Small intestine (tissue), 7 donors: ENCODE measurements at regions not wholly inside any gene's neighbourhood (a gene's known extent, or its start where the extent isn't known, plus 50 kb on each side); places are given as distances from the start of the nearest gene placed in this dataset.

Experiments
- DNase-seq, 2 donors: peaks; one replicate each; pipeline versions ENCODE4 v3.0.0 to v3.0.0-alpha.2; 2013
- FAIRE-seq: peaks from 2 replicates; lab custom pipeline; 2012; peaks lifted over from hg19 to GRCh38; lab: Jason Lieb, UNC
- H3K27ac ChIP-seq, 3 donors: one replicate each; pipeline ENCODE4 v1.5.1; 2013; ENCODE audit warnings: low read length in 2 of 3, mild to moderate bottlenecking in 2 of 3, control low read depth in 1 of 3, inconsistent platforms in 1 of 3, low read depth in 1 of 3, moderate library complexity in 1 of 3
- H3K27me3 ChIP-seq, 3 donors: one replicate each; pipeline ENCODE4 v1.6.1; 2013; ENCODE audit warnings: low read length in 3 of 3, inconsistent platforms in 1 of 3; ENCODE audit not compliant: control insufficient read depth in 3 of 3, insufficient read depth in 3 of 3
- H3K36me3 ChIP-seq, 3 donors: one replicate each; pipeline ENCODE4 v1.6.1; 2013; ENCODE audit warnings: low read length in 3 of 3, inconsistent platforms in 1 of 3, low read depth in 1 of 3, mild to moderate bottlenecking in 1 of 3, moderate library complexity in 1 of 3; ENCODE audit not compliant: control insufficient read depth in 3 of 3, insufficient read depth in 2 of 3
- H3K4me1 ChIP-seq, 3 donors: one replicate each; pipeline ENCODE4 v1.6.1; 2013; ENCODE audit warnings: low read length in 2 of 3, inconsistent platforms in 1 of 3, low read depth in 1 of 3, mild to moderate bottlenecking in 1 of 3, moderate library complexity in 1 of 3; ENCODE audit not compliant: control insufficient read depth in 3 of 3, insufficient read depth in 2 of 3
- H3K4me3 ChIP-seq, 3 donors: one replicate each; pipeline ENCODE4 v1.5.1; 2013; ENCODE audit warnings: low read length in 3 of 3, control low read depth in 1 of 3, inconsistent platforms in 1 of 3, low read depth in 1 of 3, mild to moderate bottlenecking in 1 of 3, moderate library complexity in 1 of 3
- H3K9me3 ChIP-seq, 2 donors: one replicate each; pipeline ENCODE4 v1.6.1; 2013; ENCODE audit warnings: low read depth in 1 of 2, low read length in 1 of 2; ENCODE audit not compliant: control insufficient read depth in 2 of 2, insufficient read depth in 1 of 2
- WGBS, 3 donors: extraction: QIAGEN DNeasy Blood & Tissue Kit; methylation state at CpG; one replicate each; pipeline ENCODE4 v1.1.7; 2013; 5-methylcytosine and 5-hydroxymethylcytosine counted together
- donor health status: healthy with polysubstance abuse.
- donor health status: control.
- donor health status: control.
- donor health status: Bipolar disorder and iron deficiency.
- donor health status: healthy.

- WGBS, 3 donors = 85 to 95% (median 92%) methylated on average over 5 of the region's 5 CpGs
- no peak for DNase-seq
- no peak for FAIRE-seq
These were observed 144.7 kb downstream of the MYCN start for GRCh38 chr2:16085073-16085472.

GRCh38 chr2:16084274-16084673 is 143.9 kb downstream of the MYCN start:
- peak in 1 of 2 donors; percentile 20 for DNase-seq
- FAIRE-seq = no peak
- Histone ChIP-seq H3K4me1 (no peaks in the 10 kb centered on the region), H3K27me3 (no peaks in the 10 kb centered on the region), H3K4me3 (no peak overlapping the region), H3K36me3 (no peaks in the 10 kb centered on the region), H3K27ac (no peak overlapping the region), H3K9me3 (no peaks in the 10 kb centered on the region)
- 67 to 70% (median 69%) methylated on average over 8 of the region's 8 CpGs for WGBS, 3 donors

More at GRCh38 chr2:16085073-16085472, 144.7 kb downstream of the MYCN start:
- H3K27ac ChIP-seq = no peak overlapping the region
- H3K4me1 ChIP-seq = no peaks in the 10 kb centered on the region
- H3K36me3 ChIP-seq = no peaks in the 10 kb centered on the region
- no peak overlapping the region for H3K4me3 ChIP-seq
- H3K9me3 ChIP-seq = no peaks in the 10 kb centered on the region
- H3K27me3 ChIP-seq = no peaks in the 10 kb centered on the region

DNA sequence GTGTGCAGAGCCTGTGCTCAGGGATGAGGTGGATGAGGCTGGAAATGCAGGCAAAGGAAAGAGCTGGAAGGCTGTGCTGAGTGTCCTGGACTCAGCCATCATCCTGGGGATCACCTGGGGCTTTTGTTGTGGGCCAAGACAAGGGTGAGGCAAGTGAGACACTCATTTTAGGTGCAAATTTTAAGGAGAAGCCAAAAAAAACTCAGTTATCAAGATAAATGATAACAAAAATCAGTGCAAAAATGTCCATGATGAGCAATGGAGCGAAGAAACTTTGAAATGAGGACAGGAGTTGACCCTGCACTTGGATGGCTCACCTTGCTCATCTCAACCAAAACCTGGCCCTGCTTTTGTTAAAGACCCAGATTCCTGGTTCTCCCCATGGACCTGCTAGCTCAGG is 141.9 kb downstream of the MYCN start:
- H3K4me3 ChIP-seq = no peak overlapping the region
- no peaks in the 10 kb centered on the region for H3K27me3 ChIP-seq
- DNase-seq (no peak), FAIRE-seq (no peak)
- H3K4me1 ChIP-seq = no peaks in the 10 kb centered on the region
- H3K9me3 ChIP-seq = no peaks in the 10 kb centered on the region
- no peaks in the 10 kb centered on the region for H3K36me3 ChIP-seq
- H3K27ac ChIP-seq = no peak overlapping the region
- WGBS, 3 donors = 85 to 100% (median 94%) methylated on average over 1 of the region's 1 CpG

- no peak for DNase-seq
- Histone ChIP-seq H3K36me3 (no peaks in the 10 kb centered on the region), H3K4me1 (no peaks in the 10 kb centered on the region), H3K4me3 (no peak overlapping the region), H3K27me3 (no peaks in the 10 kb centered on the region), H3K9me3 (no peaks in the 10 kb centered on the region), H3K27ac (no peak overlapping the region)
- 77 to 80% (median 80%) methylated on average over 7 of the region's 7 CpGs for WGBS, 3 donors
- FAIRE-seq = no peak
These were observed 141.2 kb downstream of the MYCN start for GRCh38 chr2:16081316-16082200.

GRCh38 chr2:16080516-16080915 is 140.2 kb downstream of the MYCN start:
- WGBS, 3 donors = 89 to 100% (median 97%) methylated on average over 1 of the region's 1 CpG
- H3K27ac ChIP-seq = no peak overlapping the region
- no peak for FAIRE-seq

DNA sequence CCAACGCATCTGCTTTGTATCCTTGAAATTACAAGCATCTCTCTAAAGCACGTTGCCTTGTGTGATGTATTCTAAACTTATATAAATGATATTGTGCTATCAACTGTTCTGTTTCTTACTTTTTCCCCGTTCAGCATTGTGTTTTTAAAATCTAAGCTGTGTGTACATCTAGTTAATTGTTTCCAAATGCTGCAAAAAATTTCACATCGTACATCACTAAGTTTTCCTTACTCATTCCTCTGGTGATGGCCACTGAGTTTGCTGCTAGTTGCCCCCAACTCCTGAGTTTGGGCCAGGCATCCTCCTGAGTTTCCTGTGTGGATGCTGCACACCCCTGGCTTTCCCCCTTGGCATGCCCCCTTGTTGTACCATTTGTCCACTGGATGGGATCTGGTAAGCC is 139.7 kb downstream of the MYCN start:
- DNase-seq (no peak), FAIRE-seq (no peak)
- Histone ChIP-seq H3K27ac (no peak overlapping the region), H3K27me3 (no peaks in the 10 kb centered on the region), H3K36me3 (no peaks in the 10 kb centered on the region), H3K9me3 (no peaks in the 10 kb centered on the region), H3K4me1 (no peaks in the 10 kb centered on the region), H3K4me3 (no peak overlapping the region)
- 43 to 57% (median 53%) methylated on average over 4 of the region's 4 CpGs for WGBS, 3 donors

More at GRCh38 chr2:16080516-16080915, 140.2 kb downstream of the MYCN start:
- Histone ChIP-seq H3K9me3 (no peaks in the 10 kb centered on the region), H3K36me3 (no peaks in the 10 kb centered on the region), H3K27me3 (no peaks in the 10 kb centered on the region), H3K4me3 (no peak overlapping the region), H3K4me1 (no peaks in the 10 kb centered on the region)
- DNase-seq = no peak

GRCh38 chr2:16079637-16080036 is 139.3 kb downstream of the MYCN start:
- H3K9me3 ChIP-seq = no peaks in the 10 kb centered on the region
- no peaks in the 10 kb centered on the region for H3K36me3 ChIP-seq
- H3K27ac ChIP-seq = no peak overlapping the region
- no peaks in the 10 kb centered on the region for H3K27me3 ChIP-seq
- DNase-seq (peak in 1 of 2 donors; percentile 22), FAIRE-seq (no peak)
- no peaks in the 10 kb centered on the region for H3K4me1 ChIP-seq
- WGBS, 3 donors = 25 to 65% (median 43%) methylated on average over 2 of the region's 2 CpGs
- H3K4me3 ChIP-seq = no peak overlapping the region

- 76 to 92% (median 77%) methylated on average over 3 of the region's 3 CpGs for WGBS, 3 donors
- Histone ChIP-seq H3K27me3 (no peaks in the 10 kb centered on the region), H3K9me3 (no peaks in the 10 kb centered on the region), H3K36me3 (no peaks in the 10 kb centered on the region), H3K4me1 (no peaks in the 10 kb centered on the region), H3K27ac (no peak overlapping the region), H3K4me3 (no peak overlapping the region)
- DNase-seq (no peak), FAIRE-seq (no peak)
These were observed 137.3 kb downstream of the MYCN start for GRCh38 chr2:16077601-16078000.
